AML-193 (cell line): ENCODE measurements at regions not wholly inside any gene's neighbourhood (a gene's known extent, or its start where the extent isn't known, plus 50 kb on each side); places are given as distances from the start of the nearest gene placed in this dataset.

Experiments used
- DNase-seq, 2 experiments: peaks; one replicate each; lab custom pipeline; 2025; lab: John Stamatoyannopoulos, UW

GRCh38 chr1:14100919-14101318 is 400.9 kb downstream of the PRDM2 start:
- DNase-seq = no peak

GRCh38 chr1:14102180-14102579 is 402.2 kb downstream of the PRDM2 start:
- no peak for DNase-seq

GRCh38 chr1:14103878-14104430 is 404.0 kb downstream of the PRDM2 start:
- no peak for DNase-seq

- DNase-seq = no peak
Observed at GRCh38 chr1:14106126-14106525, 406.1 kb downstream of the PRDM2 start.

- DNase-seq = no peak
Observed at GRCh38 chr1:14106679-14107313, 406.8 kb downstream of the PRDM2 start.

GRCh38 chr1:14108356-14109275 is 408.6 kb downstream of the PRDM2 start:
- DNase-seq = no peak

GRCh38 chr1:14109276-14109635 is 409.3 kb downstream of the PRDM2 start:
- no peak for DNase-seq

GRCh38 chr1:14110040-14110439 is 410.1 kb downstream of the PRDM2 start:
- DNase-seq = no peak

- DNase-seq = no peak
Observed at GRCh38 chr1:14111121-14111520, 411.1 kb downstream of the PRDM2 start.

- no peak for DNase-seq
Observed at GRCh38 chr1:14112613-14113012, 412.6 kb downstream of the PRDM2 start.

- DNase-seq = no peak
Observed at GRCh38 chr1:14113271-14113670, 413.3 kb downstream of the PRDM2 start.

GRCh38 chr1:14113841-14114567 is 414.0 kb downstream of the PRDM2 start:
- DNase-seq = peak in 1 of 2 experiments; percentile 2

- DNase-seq = no peak
Observed at GRCh38 chr1:14115976-14116375, 416.0 kb downstream of the PRDM2 start.

- DNase-seq = no peak
Observed at GRCh38 chr1:14117700-14118099, 417.7 kb downstream of the PRDM2 start.

GRCh38 chr1:14118691-14119485 is 418.9 kb downstream of the PRDM2 start:
- no peak for DNase-seq

- DNase-seq = no peak
Observed at GRCh38 chr1:14120895-14121294, 420.9 kb downstream of the PRDM2 start.

- DNase-seq = no peak
Observed at GRCh38 chr1:14128096-14128495, 428.1 kb downstream of the PRDM2 start.

GRCh38 chr1:14129009-14129408 is 429.0 kb downstream of the PRDM2 start:
- DNase-seq = no peak

GRCh38 chr1:14135070-14135469 is 435.1 kb downstream of the PRDM2 start:
- DNase-seq = no peak

- no peak for DNase-seq
Observed at GRCh38 chr1:14136152-14136763, 436.3 kb downstream of the PRDM2 start.

- DNase-seq = no peak
Observed at GRCh38 chr1:14136881-14137280, 436.9 kb downstream of the PRDM2 start.
